ENCODE measurements at regions not wholly inside any gene's neighbourhood (a gene's known extent, or its start where the extent isn't known, plus 50 kb on each side); places are given as distances from the start of the nearest gene placed in this dataset.
"Not testable (repeated sequence)": the region's sequence is repeated elsewhere in the genome, so short reads cannot be mapped to it uniquely, and the experiment has no call there.

DNA sequence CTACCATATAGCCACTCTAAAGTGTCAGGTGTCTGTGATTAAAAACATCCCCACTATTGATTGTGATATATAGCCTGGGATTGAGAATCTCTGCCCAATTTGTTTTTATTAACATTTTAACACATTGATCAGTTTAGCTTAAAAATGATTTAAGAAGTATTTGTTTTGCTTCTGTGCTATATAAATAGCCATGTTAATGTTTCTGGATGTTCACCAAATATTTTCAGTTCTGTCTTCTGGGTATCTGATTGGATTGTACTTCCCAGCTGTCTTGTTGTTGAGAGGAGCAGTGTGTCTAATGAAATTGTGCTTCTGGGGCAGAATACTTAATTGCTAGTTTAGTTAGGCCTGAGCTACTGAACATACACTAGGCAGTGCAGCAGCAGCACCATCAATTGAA is 126.6 kb upstream of the TUSC1 start:
- Histone ChIP-seq H3K9me3 (ENCODE audit: control insufficient read depth in 2 of 2, low read length in 2 of 2) (no peaks in the 10 kb centered on the region), H3K27ac (ENCODE audit: low read length) (no peak overlapping the region), H3K9ac (ENCODE audit: low read length in 2 of 2) (no peak overlapping the region), H3K36me3 (ENCODE audit: control insufficient read depth in 2 of 2, insufficient read depth in 2 of 2, low read length in 2 of 2) (no peaks in the 10 kb centered on the region), H3K27me3 (ENCODE audit: control insufficient read depth in 1 of 2, insufficient read depth in 2 of 2, low read length in 2 of 2) (no peaks in the 10 kb centered on the region), H3K4me1 (ENCODE audit: control insufficient read depth, insufficient read depth, low read length) (no peaks in the 10 kb centered on the region), H3K4me3 (ENCODE audit: low read length in 2 of 2) (no peak overlapping the region)

DNA sequence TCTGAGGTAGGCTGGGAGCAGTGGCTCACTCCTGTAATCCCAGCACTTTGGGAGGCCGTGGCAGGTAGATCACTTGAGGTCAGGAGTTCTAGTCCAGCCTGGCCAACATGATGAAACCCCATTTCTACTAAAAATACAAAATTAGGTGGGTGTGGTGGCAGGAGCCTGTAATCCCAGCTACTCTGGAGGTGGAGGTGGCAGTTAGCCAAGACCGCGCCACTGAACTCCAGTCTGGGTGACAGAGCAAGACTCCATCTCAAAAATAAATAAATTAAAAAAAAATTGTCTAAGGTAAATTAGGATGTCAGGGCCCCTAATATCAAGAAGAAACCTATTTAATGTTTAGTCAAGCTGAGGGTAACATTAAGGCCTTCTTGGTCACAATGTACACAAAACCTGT is 123.7 kb upstream of the TUSC1 start:
- H3K9me3 ChIP-seq (ENCODE audit: control insufficient read depth in 2 of 2, low read length in 2 of 2); H3K36me3 ChIP-seq (ENCODE audit: control insufficient read depth in 2 of 2, insufficient read depth in 2 of 2, low read length in 2 of 2); H3K4me3 ChIP-seq (ENCODE audit: low read length in 2 of 2); H3K27me3 ChIP-seq (ENCODE audit: control insufficient read depth in 1 of 2, insufficient read depth in 2 of 2, low read length in 2 of 2); H3K27ac ChIP-seq (ENCODE audit: low read length); H3K4me1 ChIP-seq (ENCODE audit: control insufficient read depth, insufficient read depth, low read length); H3K9ac ChIP-seq (ENCODE audit: low read length in 2 of 2): not testable (repeated sequence)

GRCh38 chr9:25773805-25774204 is 95.6 kb upstream of the TUSC1 start:
- Histone ChIP-seq H3K27ac (ENCODE audit: low read length) (no peak overlapping the region), H3K9ac (ENCODE audit: low read length in 2 of 2) (no peak overlapping the region), H3K27me3 (ENCODE audit: control insufficient read depth in 1 of 2, insufficient read depth in 2 of 2, low read length in 2 of 2) (no peaks in the 10 kb centered on the region), H3K4me3 (ENCODE audit: low read length in 2 of 2) (no peak overlapping the region), H3K9me3 (ENCODE audit: control insufficient read depth in 2 of 2, low read length in 2 of 2) (no peaks in the 10 kb centered on the region), H3K4me1 (ENCODE audit: control insufficient read depth, insufficient read depth, low read length) (no peaks in the 10 kb centered on the region), H3K36me3 (ENCODE audit: control insufficient read depth in 2 of 2, insufficient read depth in 2 of 2, low read length in 2 of 2) (no peaks in the 10 kb centered on the region)

- no peaks in the 10 kb centered on the region for H3K4me1 ChIP-seq (ENCODE audit: control insufficient read depth, insufficient read depth, low read length)
- H3K4me3 ChIP-seq (ENCODE audit: low read length in 2 of 2) = no peak overlapping the region
- H3K9me3 ChIP-seq (ENCODE audit: control insufficient read depth in 2 of 2, low read length in 2 of 2) = no peaks in the 10 kb centered on the region
- no peak overlapping the region for H3K9ac ChIP-seq (ENCODE audit: low read length in 2 of 2)
- H3K36me3 ChIP-seq (ENCODE audit: control insufficient read depth in 2 of 2, insufficient read depth in 2 of 2, low read length in 2 of 2) = no peaks in the 10 kb centered on the region
- H3K27ac ChIP-seq (ENCODE audit: low read length) = no peak overlapping the region
- no peaks in the 10 kb centered on the region for H3K27me3 ChIP-seq (ENCODE audit: control insufficient read depth in 1 of 2, insufficient read depth in 2 of 2, low read length in 2 of 2)
Measured at GRCh38 chr9:25755951-25756350, 77.7 kb upstream of the TUSC1 start.

- H3K9me3 ChIP-seq (ENCODE audit: control insufficient read depth in 2 of 2, low read length in 2 of 2) = no peaks in the 10 kb centered on the region
- no peak overlapping the region for H3K27ac ChIP-seq (ENCODE audit: low read length)
- no peak overlapping the region for H3K4me3 ChIP-seq (ENCODE audit: low read length in 2 of 2)
- H3K4me1 ChIP-seq (ENCODE audit: control insufficient read depth, insufficient read depth, low read length) = no peaks in the 10 kb centered on the region
- no peaks in the 10 kb centered on the region for H3K27me3 ChIP-seq (ENCODE audit: control insufficient read depth in 1 of 2, insufficient read depth in 2 of 2, low read length in 2 of 2)
- no peak overlapping the region for H3K9ac ChIP-seq (ENCODE audit: low read length in 2 of 2)
- no peaks in the 10 kb centered on the region for H3K36me3 ChIP-seq (ENCODE audit: control insufficient read depth in 2 of 2, insufficient read depth in 2 of 2, low read length in 2 of 2)
Measured at GRCh38 chr9:25752398-25752797, 74.2 kb upstream of the TUSC1 start.

DNA sequence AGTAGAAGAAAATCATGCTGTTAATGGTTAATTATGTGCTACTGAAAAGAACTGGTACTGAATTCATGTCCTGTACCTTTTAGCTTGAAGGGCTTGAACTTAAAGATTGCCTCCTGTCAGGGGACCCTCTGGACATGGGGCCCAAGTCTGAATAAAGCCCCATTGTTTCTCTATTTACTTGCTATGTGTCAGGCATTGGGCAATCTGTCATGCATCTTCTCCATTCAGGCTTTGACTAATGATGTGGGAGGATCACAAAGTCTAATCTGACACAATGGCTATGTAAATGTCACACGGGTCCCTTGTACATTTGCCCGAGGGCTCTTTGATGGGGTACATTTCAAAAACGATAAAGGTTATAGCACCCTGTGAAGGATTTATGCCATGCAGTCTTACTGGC is 64.0 kb upstream of the TUSC1 start:
- Histone ChIP-seq H3K9ac (ENCODE audit: low read length in 2 of 2) (no peak overlapping the region), H3K27me3 (ENCODE audit: control insufficient read depth in 1 of 2, insufficient read depth in 2 of 2, low read length in 2 of 2) (no peaks in the 10 kb centered on the region), H3K9me3 (ENCODE audit: control insufficient read depth in 2 of 2, low read length in 2 of 2) (no peaks in the 10 kb centered on the region)

DNA sequence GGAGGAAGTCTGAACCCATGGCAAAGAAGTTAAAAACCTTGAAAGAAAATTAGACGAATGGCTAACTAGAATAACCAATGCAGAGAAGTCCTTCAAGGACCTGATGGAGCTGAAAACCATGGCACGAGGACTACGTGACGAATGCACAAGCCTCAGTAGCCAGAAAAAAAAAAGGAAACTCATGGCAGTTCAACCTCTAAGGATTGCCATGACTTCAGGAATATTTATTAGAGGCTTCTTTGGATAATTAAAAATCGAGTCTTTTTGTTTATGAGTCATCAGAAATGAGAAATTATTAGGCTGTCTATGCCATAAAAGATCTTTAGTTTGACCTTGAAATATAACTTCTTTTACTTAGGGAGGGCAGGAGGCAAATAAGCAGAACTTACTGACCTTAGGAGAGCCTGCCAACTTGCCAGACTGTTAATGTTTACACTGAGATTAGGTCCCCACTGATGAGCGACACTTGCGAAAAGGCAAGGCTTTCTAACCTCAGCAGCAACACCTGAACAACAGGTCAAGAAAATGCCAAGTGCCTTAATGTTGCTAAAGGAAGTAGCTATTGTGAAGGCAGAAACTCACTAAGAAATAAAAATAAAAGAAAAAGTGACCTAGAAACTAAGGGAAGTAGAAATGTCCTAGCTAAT is 55.2 kb upstream of the TUSC1 start:
- H3K9ac ChIP-seq (ENCODE audit: low read length in 2 of 2) = no peak overlapping the region

More for the DNA sequence above, 64.0 kb upstream of the TUSC1 start:
- Histone ChIP-seq H3K4me1 (ENCODE audit: control insufficient read depth, insufficient read depth, low read length) (no peaks in the 10 kb centered on the region), H3K4me3 (ENCODE audit: low read length in 2 of 2) (no peak overlapping the region), H3K27ac (ENCODE audit: low read length) (no peak overlapping the region), H3K36me3 (ENCODE audit: control insufficient read depth in 2 of 2, insufficient read depth in 2 of 2, low read length in 2 of 2) (no peaks in the 10 kb centered on the region)

GRCh38 chr9:25731895-25732794 is 53.9 kb upstream of the TUSC1 start:
- H3K4me3 ChIP-seq (ENCODE audit: low read length in 2 of 2); H3K9ac ChIP-seq (ENCODE audit: low read length in 2 of 2); H3K27ac ChIP-seq (ENCODE audit: low read length); H3K4me1 ChIP-seq (ENCODE audit: control insufficient read depth, insufficient read depth, low read length); H3K27me3 ChIP-seq (ENCODE audit: control insufficient read depth in 1 of 2, insufficient read depth in 2 of 2, low read length in 2 of 2); H3K36me3 ChIP-seq (ENCODE audit: control insufficient read depth in 2 of 2, insufficient read depth in 2 of 2, low read length in 2 of 2); H3K9me3 ChIP-seq (ENCODE audit: control insufficient read depth in 2 of 2, low read length in 2 of 2): not testable (repeated sequence)

More for the DNA sequence above, 55.2 kb upstream of the TUSC1 start:
- Histone ChIP-seq H3K4me1 (ENCODE audit: control insufficient read depth, insufficient read depth, low read length) (no peaks in the 10 kb centered on the region), H3K27ac (ENCODE audit: low read length) (no peak overlapping the region), H3K9me3 (ENCODE audit: control insufficient read depth in 2 of 2, low read length in 2 of 2) (no peaks in the 10 kb centered on the region), H3K27me3 (ENCODE audit: control insufficient read depth in 1 of 2, insufficient read depth in 2 of 2, low read length in 2 of 2) (no peaks in the 10 kb centered on the region), H3K4me3 (ENCODE audit: low read length in 2 of 2) (no peak overlapping the region), H3K36me3 (ENCODE audit: control insufficient read depth in 2 of 2, insufficient read depth in 2 of 2, low read length in 2 of 2) (no peaks in the 10 kb centered on the region)
